Heart right ventricle (tissue), 16 donors: ENCODE measurements at regions not wholly inside any gene's neighbourhood (a gene's known extent, or its start where the extent isn't known, plus 50 kb on each side); places are given as distances from the start of the nearest gene placed in this dataset.

Source experiments
- ATAC-seq, 8 donors: fragments of 200-7000 bp; cut with Tn5 transposase; one replicate each; pipeline ENCODE4 v1.9.1; 2020; ENCODE audit warnings: mild to moderate bottlenecking in 8 of 8, moderate library complexity in 8 of 8, moderate number of reproducible peaks in 1 of 8
- DNase-seq, 2 donors: peaks; one replicate each; pipeline ENCODE4 v3.0.0-alpha.2; 2020
- H3K27ac ChIP-seq, 10 donors: fragments of 200-600 bp; sonication (generic) in 2 of 10; one replicate each; pipeline versions ENCODE4 v1.5.0 to v1.8.0; 2020 to 2022; ENCODE audit warnings: mild to moderate bottlenecking in 3 of 10
- H3K27me3 ChIP-seq, 7 donors: fragments of 200-600 bp; one replicate each; pipeline ENCODE4 v1.8.0; 2021 to 2022; ENCODE audit warnings: mild to moderate bottlenecking in 2 of 7
- H3K36me3 ChIP-seq, 9 donors: fragments of 200-600 bp; sonication (generic) in 1 of 9; one replicate each; pipeline versions ENCODE4 v1.5.0 to v1.8.0; 2020 to 2022; ENCODE audit warnings: mild to moderate bottlenecking in 2 of 9
- H3K4me1 ChIP-seq, 9 donors: fragments of 200-600 bp; sonication (generic) in 1 of 9; one replicate each; pipeline versions ENCODE4 v1.5.0 to v1.8.0; 2020 to 2022; ENCODE audit warnings: mild to moderate bottlenecking in 4 of 9
- H3K4me3 ChIP-seq, 10 donors: fragments of 200-600 bp; sonication (generic) in 2 of 10; one replicate each; pipeline versions ENCODE4 v1.5.0 to v1.8.0; 2020 to 2022; ENCODE audit warnings: mild to moderate bottlenecking in 7 of 10, moderate library complexity in 2 of 10
- H3K9me3 ChIP-seq, 11 donors: fragments of 200-600 bp in 10 of 11; sonication (generic) in 2 of 11; one replicate each; pipeline versions ENCODE4 v1.5.0 to v1.8.0; 2013 to 2022; ENCODE audit warnings: mild to moderate bottlenecking in 2 of 11, control low read depth in 1 of 11, moderate library complexity in 1 of 11
- WGBS, 2 donors: extraction: QIAGEN DNeasy Blood & Tissue Kit; methylation state at CpG; one replicate each; pipeline ENCODE4 v1.1.7; 2013; ENCODE audit warnings: inconsistent platforms in 1 of 2; 5-methylcytosine and 5-hydroxymethylcytosine counted together
- intact Hi-C, 10 donors: fragments of 100-400 bp; cut with DNase I; formaldehyde crosslinking; loops; one replicate each; pipeline versions ENCODE4 v1.11.1 to v1.14.2; 2022
- TF ChIP-seq, protein P1 (sequence below), 9 donors: fragments of 200-600 bp; sonication (generic) in 2 of 9; IDR thresholded peaks; one replicate each; pipeline versions ENCODE4 v1.5.0 to v1.8.0; 2021 to 2022; ENCODE audit warnings: antibody characterized with exemption in 9 of 9, mild to moderate bottlenecking in 5 of 9, moderate library complexity in 1 of 9
- donor health status: Arrhythmogenic right ventricular cardiomyopathy.
- donor health status: ischemic (EF 13 %, LVEDD 7.1; RV severe dilation, severe dysfunction).
- donor health status: healthy with polysubstance abuse.
- donor health status: DM: no; HTN: yes; CAD: no.
- donor health status: DM: no; HTN: no; CAD: no.
- donor health status: ischemic (EF 25% LVEDD 6.9; RV normal size, moderate dysfunction).
- donor health status: ischemic (EF 25% LVEDD 5.7; RV mildly dilated, moderate dysfunction).
- donor health status: healthy.
- donor health status: DM: yes; HTN: yes; CAD: no.
- donor health status: Ischemic cardiomyopathy.
- donor health status: ischemic (EF 35%, LVEDD 5.7; RV mildly dilated, moderate dysfunction).
- donor health status: nonischemic (EF 11% LVEDD 7.7; RV severe dilation, severe dysfunction).
- donor health status: DM: yes; HTN: yes; CAD: no.
- donor health status: PGD.
- donor health status: ischemic (EF 29% LVEDD 5.4; RV normal size, mild dysfunction).
- donor health status: nonischemic (EF 23%, LVEDD 6.1; RV moderate dilation, normal function).

DNA sequence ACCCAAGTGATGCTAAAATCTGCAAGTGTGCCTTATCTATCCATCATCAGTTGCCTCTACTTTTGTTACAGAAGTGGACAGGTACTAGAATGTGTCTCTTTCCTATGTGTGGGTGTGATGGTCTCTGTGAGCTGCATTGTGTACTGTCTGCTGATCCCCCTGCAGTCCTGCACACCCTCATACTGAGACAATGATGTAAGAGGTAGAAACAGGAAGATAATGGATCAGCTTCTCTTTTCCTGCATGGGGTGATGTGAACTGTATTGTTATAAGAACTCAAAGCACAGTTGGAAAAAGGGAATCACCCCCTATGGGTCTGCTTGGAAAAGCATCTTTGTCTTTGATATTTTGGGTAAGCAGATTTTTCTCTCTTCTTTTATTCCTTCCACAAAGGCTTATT is 537.6 kb upstream of the CDH2 start:
- no peak for DNase-seq
- H3K9me3 ChIP-seq, result peaks cover 0 to 5% (median 0%) of the 10 kb centered on the region in 11 donors
- H3K4me3 ChIP-seq, result no peak overlapping the region
- H3K27me3 ChIP-seq, result no peaks in the 10 kb centered on the region
- intact Hi-C loops, result no loop called here
- TF ChIP-seq, protein P1, sequence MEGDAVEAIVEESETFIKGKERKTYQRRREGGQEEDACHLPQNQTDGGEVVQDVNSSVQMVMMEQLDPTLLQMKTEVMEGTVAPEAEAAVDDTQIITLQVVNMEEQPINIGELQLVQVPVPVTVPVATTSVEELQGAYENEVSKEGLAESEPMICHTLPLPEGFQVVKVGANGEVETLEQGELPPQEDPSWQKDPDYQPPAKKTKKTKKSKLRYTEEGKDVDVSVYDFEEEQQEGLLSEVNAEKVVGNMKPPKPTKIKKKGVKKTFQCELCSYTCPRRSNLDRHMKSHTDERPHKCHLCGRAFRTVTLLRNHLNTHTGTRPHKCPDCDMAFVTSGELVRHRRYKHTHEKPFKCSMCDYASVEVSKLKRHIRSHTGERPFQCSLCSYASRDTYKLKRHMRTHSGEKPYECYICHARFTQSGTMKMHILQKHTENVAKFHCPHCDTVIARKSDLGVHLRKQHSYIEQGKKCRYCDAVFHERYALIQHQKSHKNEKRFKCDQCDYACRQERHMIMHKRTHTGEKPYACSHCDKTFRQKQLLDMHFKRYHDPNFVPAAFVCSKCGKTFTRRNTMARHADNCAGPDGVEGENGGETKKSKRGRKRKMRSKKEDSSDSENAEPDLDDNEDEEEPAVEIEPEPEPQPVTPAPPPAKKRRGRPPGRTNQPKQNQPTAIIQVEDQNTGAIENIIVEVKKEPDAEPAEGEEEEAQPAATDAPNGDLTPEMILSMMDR (IDR thresholded peaks at IDR 0.05), result no peak
- no peaks in the 10 kb centered on the region for H3K4me1 ChIP-seq
- no peak for ATAC-seq
- no peak overlapping the region for H3K27ac ChIP-seq
- no peaks in the 10 kb centered on the region for H3K36me3 ChIP-seq

DNA sequence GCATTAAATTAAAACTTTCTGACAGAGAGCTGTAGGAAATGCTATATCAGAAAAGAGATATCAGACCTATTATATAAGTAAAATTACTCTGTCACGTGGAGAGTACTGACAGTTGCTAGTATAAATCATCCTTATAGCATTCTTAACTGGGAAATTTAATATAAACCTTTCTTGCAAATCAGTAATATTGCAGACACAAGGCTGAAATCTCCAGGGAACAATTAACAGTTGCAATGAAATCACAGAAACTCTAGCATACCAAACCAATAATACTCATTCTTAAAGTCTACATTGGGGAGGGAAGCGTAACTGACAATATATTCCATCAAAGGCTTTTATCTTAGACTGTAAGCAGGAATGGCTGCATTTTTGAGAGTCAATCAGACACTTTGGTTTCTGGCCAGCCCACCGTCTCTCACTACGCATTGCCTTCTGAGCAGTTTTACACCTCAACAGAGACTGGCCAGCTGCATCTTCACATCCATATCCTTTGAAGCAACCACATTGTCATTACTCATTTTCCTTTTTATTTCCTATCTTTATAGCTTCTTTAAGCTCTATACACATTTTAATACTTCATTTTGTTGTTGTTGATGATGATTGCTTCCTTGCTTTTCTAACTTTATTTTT is 536.0 kb upstream of the CDH2 start:
- 78 to 84% methylated on average over 4 of the region's 4 CpGs for WGBS, 2 donors
- H3K4me3 ChIP-seq, result no peak overlapping the region
- no peaks in the 10 kb centered on the region for H3K36me3 ChIP-seq
- TF ChIP-seq, protein P1 (IDR thresholded peaks at IDR 0.05), result no peak
- peaks cover 0 to 5% (median 0%) of the 10 kb centered on the region in 11 donors for H3K9me3 ChIP-seq
- H3K27me3 ChIP-seq, result no peaks in the 10 kb centered on the region
- intact Hi-C loops, result no loop called here
- no peak for DNase-seq
- no peak overlapping the region for H3K27ac ChIP-seq
- no peaks in the 10 kb centered on the region for H3K4me1 ChIP-seq
- ATAC-seq, result no peak

DNA sequence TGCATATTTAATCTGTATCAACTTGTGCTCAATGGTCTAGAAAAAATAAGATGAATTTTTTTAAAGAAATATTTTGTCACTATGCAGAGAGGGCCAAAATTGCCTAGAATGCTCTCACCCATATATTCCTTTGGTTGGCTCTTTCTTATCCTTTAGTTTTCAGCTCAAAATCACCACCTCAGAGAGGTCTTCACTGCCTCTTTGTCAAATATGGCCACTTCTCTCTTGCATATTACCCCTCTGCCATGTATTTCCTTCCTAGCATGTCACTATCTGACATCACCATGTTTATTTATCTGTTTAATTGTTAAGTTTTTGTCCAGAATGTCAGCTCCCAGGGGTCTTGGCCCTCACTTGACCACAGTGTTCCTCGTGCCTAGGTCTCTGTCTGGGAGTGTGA is 535.2 kb upstream of the CDH2 start:
- no peak for ATAC-seq

DNA sequence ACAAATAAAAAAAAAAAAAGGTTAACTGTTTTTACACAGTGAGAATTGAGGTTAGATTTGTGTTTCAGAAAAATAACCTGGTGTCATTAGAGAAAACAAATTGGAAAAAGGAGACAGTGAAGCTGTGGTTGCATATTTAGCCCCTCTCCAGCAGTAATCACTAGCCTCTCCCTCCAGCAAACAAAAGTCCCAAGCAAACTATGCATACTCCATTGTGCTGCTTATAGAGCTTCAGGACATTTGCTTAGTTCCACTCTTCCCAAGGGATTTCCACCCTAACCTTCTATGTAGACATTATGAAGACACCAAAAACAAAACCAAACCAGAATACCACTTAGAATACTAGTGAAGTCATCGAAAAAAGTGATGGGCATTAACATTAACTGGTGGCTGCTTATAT is 534.2 kb upstream of the CDH2 start:
- no peaks in the 10 kb centered on the region for H3K4me1 ChIP-seq
- H3K36me3 ChIP-seq, result no peaks in the 10 kb centered on the region
- ATAC-seq (no peak), DNase-seq (no peak)
- H3K27ac ChIP-seq, result no peak overlapping the region
- intact Hi-C loops, result no loop called here
- 88 to 89% methylated on average over 1 of the region's 1 CpG for WGBS, 2 donors
- H3K4me3 ChIP-seq, result no peak overlapping the region
- no peaks in the 10 kb centered on the region for H3K9me3 ChIP-seq
- no peaks in the 10 kb centered on the region for H3K27me3 ChIP-seq
- TF ChIP-seq, protein P1 (IDR thresholded peaks at IDR 0.05), result no peak

More for the DNA sequence above, 535.2 kb upstream of the CDH2 start:
- Histone ChIP-seq H3K27ac (no peak overlapping the region), H3K4me1 (no peaks in the 10 kb centered on the region), H3K36me3 (no peaks in the 10 kb centered on the region), H3K9me3 (peaks cover 0 to under 1% (median 0%) of the 10 kb centered on the region in 11 donors), H3K27me3 (no peaks in the 10 kb centered on the region), H3K4me3 (no peak overlapping the region)
- TF ChIP-seq, protein P1 (IDR thresholded peaks at IDR 0.05), result no peak
- intact Hi-C loops, result no loop called here
- DNase-seq, result no peak
- WGBS, 2 donors, result 62 to 75% methylated on average over 1 of the region's 1 CpG
